ENCODE measurements at regions not wholly inside any gene's neighbourhood (a gene's known extent, or its start where the extent isn't known, plus 50 kb on each side); places are given as distances from the start of the nearest gene placed in this dataset.

GRCh38 chrX:14412686-14413085 lies 116.7 kb upstream of the GLRA2 start:
- Histone ChIP-seq H3K36me3 (ENCODE audit: control insufficient read depth, insufficient read depth, low read length) (no peaks in the 10 kb centered on the region), H3K4me2 (ENCODE audit: extremely low read depth, insufficient read depth, low read length) (no peak overlapping the region), H4K20me1 (ENCODE audit: control insufficient read depth, extremely low read depth, insufficient read depth, low read length) (no peaks in the 10 kb centered on the region), H2AFZ (ENCODE audit: low read length) (no peak overlapping the region), H3K9ac (ENCODE audit: insufficient read depth, low read length) (no peak overlapping the region), H3K9me3 (ENCODE audit: control insufficient read depth, insufficient read depth, low read depth, low read length) (no peaks in the 10 kb centered on the region), H3K79me2 (ENCODE audit: control insufficient read depth, insufficient read depth, low read length) (no peaks in the 10 kb centered on the region), H3K4me1 (ENCODE audit: control insufficient read depth, extremely low read depth, insufficient read depth, low read length) (no peaks in the 10 kb centered on the region), H3K27ac (ENCODE audit: insufficient read depth, low read length) (no peak overlapping the region), H3K4me3 (replicated peaks in 1 of 4; ENCODE audit: control extremely low read depth in 1 of 4, insufficient read depth in 1 of 4, low read depth in 3 of 4, low read length in 4 of 4) (no peak overlapping the region), H3K27me3 (ENCODE audit: control insufficient read depth, insufficient read depth, low read length) (no peaks in the 10 kb centered on the region)
- TF ChIP-seq CTCF (conservative IDR thresholded peaks at IDR 0.05 in 1 of 2, IDR thresholded peaks at IDR 0.05 in 1 of 2; ENCODE audit: low read depth in 1 of 2, low read length in 2 of 2) (no peak), EZH2 (IDR thresholded peaks at IDR 0.05; ENCODE audit: low read length, missing control alignments) (no peak)
- no peak for DNase-seq (ENCODE audit: low read depth in 2 of 2)

GRCh38 chrX:14411326-14411725 lies 118.0 kb upstream of the GLRA2 start:
- no peaks in the 10 kb centered on the region for H3K27me3 ChIP-seq (ENCODE audit: control insufficient read depth, insufficient read depth, low read length)
- H3K9me3 ChIP-seq (ENCODE audit: control insufficient read depth, insufficient read depth, low read depth, low read length): no peaks in the 10 kb centered on the region
- H3K27ac ChIP-seq (ENCODE audit: insufficient read depth, low read length): no peak overlapping the region
- H3K9ac ChIP-seq (ENCODE audit: insufficient read depth, low read length): no peak overlapping the region
- no peak overlapping the region for H2AFZ ChIP-seq (ENCODE audit: low read length)
- H4K20me1 ChIP-seq (ENCODE audit: control insufficient read depth, extremely low read depth, insufficient read depth, low read length): no peaks in the 10 kb centered on the region
- H3K4me2 ChIP-seq (ENCODE audit: extremely low read depth, insufficient read depth, low read length): no peak overlapping the region
- H3K36me3 ChIP-seq (ENCODE audit: control insufficient read depth, insufficient read depth, low read length): no peaks in the 10 kb centered on the region
- no peak for TF ChIP-seq EZH2 (IDR thresholded peaks at IDR 0.05; ENCODE audit: low read length, missing control alignments)
- no peak for TF ChIP-seq CTCF (conservative IDR thresholded peaks at IDR 0.05 in 1 of 2, IDR thresholded peaks at IDR 0.05 in 1 of 2; ENCODE audit: low read depth in 1 of 2, low read length in 2 of 2)
- H3K79me2 ChIP-seq (ENCODE audit: control insufficient read depth, insufficient read depth, low read length): no peaks in the 10 kb centered on the region
- no peak overlapping the region for H3K4me3 ChIP-seq (replicated peaks in 1 of 4; ENCODE audit: control extremely low read depth in 1 of 4, insufficient read depth in 1 of 4, low read depth in 3 of 4, low read length in 4 of 4)
- H3K4me1 ChIP-seq (ENCODE audit: control insufficient read depth, extremely low read depth, insufficient read depth, low read length): no peaks in the 10 kb centered on the region
- DNase-seq (ENCODE audit: low read depth in 2 of 2): peak in 1 of 2 donors; percentile 1

GRCh38 chrX:14409341-14409740 lies 120.0 kb upstream of the GLRA2 start:
- Histone ChIP-seq H3K27ac (ENCODE audit: insufficient read depth, low read length) (no peak overlapping the region), H3K79me2 (ENCODE audit: control insufficient read depth, insufficient read depth, low read length) (no peaks in the 10 kb centered on the region), H3K4me1 (ENCODE audit: control insufficient read depth, extremely low read depth, insufficient read depth, low read length) (no peaks in the 10 kb centered on the region), H3K27me3 (ENCODE audit: control insufficient read depth, insufficient read depth, low read length) (no peaks in the 10 kb centered on the region), H3K4me2 (ENCODE audit: extremely low read depth, insufficient read depth, low read length) (no peak overlapping the region), H3K9me3 (ENCODE audit: control insufficient read depth, insufficient read depth, low read depth, low read length) (no peaks in the 10 kb centered on the region), H4K20me1 (ENCODE audit: control insufficient read depth, extremely low read depth, insufficient read depth, low read length) (no peaks in the 10 kb centered on the region), H3K36me3 (ENCODE audit: control insufficient read depth, insufficient read depth, low read length) (no peaks in the 10 kb centered on the region), H2AFZ (ENCODE audit: low read length) (no peak overlapping the region), H3K4me3 (replicated peaks in 1 of 4; ENCODE audit: control extremely low read depth in 1 of 4, insufficient read depth in 1 of 4, low read depth in 3 of 4, low read length in 4 of 4) (no peak overlapping the region), H3K9ac (ENCODE audit: insufficient read depth, low read length) (no peak overlapping the region)
- TF ChIP-seq EZH2 (IDR thresholded peaks at IDR 0.05; ENCODE audit: low read length, missing control alignments): no peak
- TF ChIP-seq CTCF (conservative IDR thresholded peaks at IDR 0.05 in 1 of 2, IDR thresholded peaks at IDR 0.05 in 1 of 2; ENCODE audit: low read depth in 1 of 2, low read length in 2 of 2): no peak
- peak in 1 of 2 donors; percentile 55 for DNase-seq (ENCODE audit: low read depth in 2 of 2)
